HG02763 (cell line): ENCODE measurements at regions not wholly inside any gene's neighbourhood (a gene's known extent, or its start where the extent isn't known, plus 50 kb on each side); places are given as distances from the start of the nearest gene placed in this dataset.
"Not testable (repeated sequence)": the region's sequence is repeated elsewhere in the genome, so short reads cannot be mapped to it uniquely, and the experiment has no call there.

Source experiments
- ATAC-seq: cut with Tn5 transposase; IDR thresholded peaks from one replicate; pipeline ENCODE4 v1.9.1; 2021; ENCODE audit warnings: mild to moderate bottlenecking, moderate library complexity; ENCODE audit not compliant: unreplicated experiment

DNA sequence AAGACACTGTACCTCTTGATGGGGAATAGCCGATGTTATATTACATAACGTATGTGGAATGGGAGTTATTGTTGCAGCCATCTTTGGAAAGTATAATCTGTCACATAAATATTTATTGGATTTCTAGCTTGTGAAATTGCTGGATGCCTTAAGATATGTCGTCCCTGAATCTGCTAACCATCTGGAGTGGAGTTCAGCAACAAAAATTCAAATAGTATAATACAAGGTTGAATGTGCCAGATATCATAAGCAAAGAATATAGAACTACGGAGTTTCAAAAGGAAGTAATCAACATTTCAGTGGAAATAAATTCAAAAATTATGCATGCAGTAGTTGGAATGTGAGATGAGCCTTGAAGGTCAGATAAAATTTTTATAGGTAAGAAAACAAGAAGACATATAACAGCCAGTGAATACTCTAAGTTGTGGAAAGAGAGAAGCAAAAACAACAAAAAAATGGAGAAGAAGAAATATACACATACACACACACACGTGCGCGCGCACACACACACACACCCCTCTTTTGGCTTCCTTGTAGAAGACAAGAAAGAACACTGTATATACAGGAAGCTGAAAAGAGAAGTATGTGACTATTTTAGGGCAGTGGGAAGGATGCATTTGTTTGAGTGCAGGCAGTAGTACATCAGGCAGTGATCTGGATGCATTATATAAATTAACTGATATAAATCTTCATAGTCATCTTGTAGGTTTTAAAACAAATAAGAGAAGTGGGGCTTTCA, 516.7 kb downstream of the KCNT2 start:
- ATAC-seq = no peak

DNA sequence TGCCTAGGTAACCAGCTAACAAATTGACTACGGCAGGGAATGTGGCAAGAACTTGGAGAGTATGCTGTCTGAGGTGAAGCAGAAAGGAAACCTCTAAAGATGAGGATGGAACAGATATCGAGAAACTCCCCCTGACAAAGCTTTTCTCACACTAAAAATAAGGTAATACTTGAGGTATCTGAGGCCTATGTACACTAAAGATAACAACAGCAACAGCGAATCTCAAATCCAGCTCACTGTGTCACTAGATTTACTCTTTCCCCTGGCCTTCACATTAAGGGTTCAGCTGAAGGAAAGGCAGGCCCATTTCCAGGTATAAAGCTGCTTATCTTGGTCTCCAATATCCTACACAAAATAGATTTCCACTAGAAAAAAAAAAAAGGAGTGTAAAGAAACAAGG, 518.0 kb downstream of the KCNT2 start:
- no peak for ATAC-seq

GRCh38 chr1:196088541-196088940, 519.7 kb downstream of the KCNT2 start:
- ATAC-seq = no peak

DNA sequence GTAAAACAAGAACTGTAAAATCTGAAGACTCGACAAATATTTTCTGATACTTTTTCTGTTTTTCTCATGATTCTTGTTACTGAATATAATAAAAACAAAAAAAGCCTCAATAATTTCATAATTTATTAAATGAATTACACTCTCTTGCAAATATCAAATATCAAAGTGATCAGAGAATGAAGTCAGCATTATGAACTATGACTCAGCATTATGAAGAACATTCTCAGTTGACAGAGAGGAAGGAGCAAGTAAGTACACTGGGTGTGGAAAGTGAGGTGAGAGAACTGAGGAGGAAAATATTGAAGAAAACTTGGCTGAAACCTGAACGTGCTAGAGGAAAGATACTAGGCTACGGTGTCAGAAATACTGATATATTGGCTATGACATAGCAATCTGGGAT, 529.5 kb downstream of the KCNT2 start:
- ATAC-seq = no peak

DNA sequence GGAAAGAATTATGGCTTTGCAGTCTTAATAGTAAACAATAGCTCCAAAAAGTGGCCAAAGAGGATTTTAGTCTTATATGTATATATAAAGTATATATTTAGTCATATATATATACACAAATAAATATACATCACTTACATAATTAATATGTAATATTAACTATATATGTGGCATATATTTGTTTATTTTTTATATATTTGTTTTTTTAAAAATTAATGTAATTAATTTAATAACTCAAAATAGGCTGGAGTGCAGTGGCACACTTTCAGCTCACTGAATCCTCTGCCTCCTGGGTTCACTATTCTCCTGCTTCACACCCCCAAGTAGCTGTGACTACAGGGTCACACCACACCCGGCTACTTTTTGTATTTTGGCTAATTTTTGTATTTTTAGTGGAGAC, 532.6 kb downstream of the KCNT2 start:
- no peak for ATAC-seq

DNA sequence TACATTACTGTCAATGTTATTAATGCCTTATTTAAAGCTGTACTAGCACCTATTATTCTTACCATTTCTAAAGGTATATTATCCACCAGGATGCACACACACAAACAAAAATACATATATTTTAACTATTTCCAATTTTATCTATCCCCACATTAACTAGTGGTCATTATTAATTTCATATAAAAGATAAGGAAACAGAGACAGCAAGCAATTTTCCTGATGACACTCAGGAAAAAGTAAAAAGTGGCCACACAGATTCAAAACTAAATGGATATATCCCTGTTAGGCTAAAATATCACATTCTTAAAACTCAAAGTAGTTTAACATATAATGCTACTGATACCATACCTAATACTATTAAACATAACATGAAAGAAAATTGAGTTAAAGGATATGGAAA, 534.1 kb downstream of the KCNT2 start:
- ATAC-seq = no peak

- no peak for ATAC-seq
These were observed 536.8 kb downstream of the KCNT2 start for GRCh38 chr1:196071447-196071846.

GRCh38 chr1:196070940-196071339, 537.3 kb downstream of the KCNT2 start:
- ATAC-seq = no peak

- ATAC-seq = no peak
These were observed 544.3 kb downstream of the KCNT2 start for GRCh38 chr1:196063952-196064351.

DNA sequence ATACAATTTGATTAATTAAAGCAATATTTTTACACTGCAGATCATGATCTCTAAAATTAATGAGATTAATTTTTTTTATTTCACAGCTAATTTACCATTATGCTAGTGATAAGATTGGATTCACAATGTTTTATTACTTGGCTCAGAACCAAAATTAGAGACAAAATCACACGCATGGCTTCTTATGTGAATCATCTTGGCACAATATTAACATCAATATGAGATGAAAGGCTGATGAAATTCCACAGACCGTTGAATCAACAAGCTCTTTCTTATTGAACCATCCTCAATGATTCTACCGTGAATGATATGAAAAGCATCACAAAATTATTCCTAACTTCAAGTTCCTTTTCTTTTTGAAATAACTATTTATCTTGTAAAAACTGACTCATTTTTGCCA, 544.9 kb downstream of the KCNT2 start:
- ATAC-seq = no peak

- no peak for ATAC-seq
These were observed 547.7 kb downstream of the KCNT2 start for GRCh38 chr1:196060539-196060938.

DNA sequence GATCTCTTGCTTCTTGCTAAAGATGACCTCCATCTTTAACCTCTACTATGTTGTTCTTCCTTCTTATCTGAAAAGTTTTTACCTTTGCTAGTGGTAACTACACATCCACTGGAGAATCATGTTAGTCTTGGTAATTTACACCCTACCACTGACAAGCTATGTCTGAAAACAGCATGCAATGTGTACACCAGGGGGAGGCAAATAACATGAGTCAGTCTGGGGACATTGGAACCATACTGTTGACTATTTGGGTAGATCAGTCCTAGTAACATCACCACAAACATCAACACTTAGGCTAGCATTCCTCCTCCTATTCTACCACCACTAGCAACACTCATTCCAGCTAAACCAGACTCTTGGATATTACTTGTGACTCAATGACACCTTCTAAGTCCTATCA, 549.0 kb downstream of the KCNT2 start:
- ATAC-seq = no peak

DNA sequence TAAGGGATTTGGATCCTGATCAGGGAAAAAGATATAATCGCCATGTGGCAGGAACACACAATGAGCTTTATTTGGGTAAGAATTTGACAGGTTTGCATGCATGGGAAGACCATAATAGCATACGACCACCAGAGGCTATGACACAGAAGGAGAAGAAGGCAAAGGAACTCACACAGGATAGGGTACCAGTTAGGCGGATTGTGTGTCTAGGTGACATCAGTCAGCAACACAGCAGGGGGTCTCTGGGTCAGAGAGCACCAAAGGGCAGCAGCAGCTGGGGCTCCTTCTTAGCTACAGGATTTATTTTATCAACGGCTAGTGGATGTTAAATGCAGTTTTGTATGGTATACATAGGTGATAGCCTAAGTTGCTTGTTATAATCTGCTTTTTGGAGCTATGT, 551.3 kb downstream of the KCNT2 start:
- no peak for ATAC-seq

DNA sequence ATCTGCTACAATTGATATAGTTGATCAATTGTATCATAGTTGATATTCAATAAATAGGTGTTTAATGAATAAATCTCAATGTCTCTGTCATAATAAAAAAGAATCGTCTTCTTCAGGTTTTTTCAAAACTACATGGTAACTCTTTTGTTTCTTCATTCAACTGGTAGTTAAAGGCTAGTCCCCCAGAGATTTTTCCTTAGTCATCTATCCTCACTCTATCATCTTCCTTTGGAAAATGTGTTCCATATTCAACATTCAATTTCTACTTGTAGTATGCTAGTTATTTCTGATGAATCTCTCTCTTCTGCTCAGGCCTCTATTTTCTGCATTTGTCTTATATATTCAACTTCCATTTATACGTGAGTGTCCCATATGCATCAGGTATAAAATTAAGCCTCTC, 558.8 kb downstream of the KCNT2 start:
- ATAC-seq = no peak

DNA sequence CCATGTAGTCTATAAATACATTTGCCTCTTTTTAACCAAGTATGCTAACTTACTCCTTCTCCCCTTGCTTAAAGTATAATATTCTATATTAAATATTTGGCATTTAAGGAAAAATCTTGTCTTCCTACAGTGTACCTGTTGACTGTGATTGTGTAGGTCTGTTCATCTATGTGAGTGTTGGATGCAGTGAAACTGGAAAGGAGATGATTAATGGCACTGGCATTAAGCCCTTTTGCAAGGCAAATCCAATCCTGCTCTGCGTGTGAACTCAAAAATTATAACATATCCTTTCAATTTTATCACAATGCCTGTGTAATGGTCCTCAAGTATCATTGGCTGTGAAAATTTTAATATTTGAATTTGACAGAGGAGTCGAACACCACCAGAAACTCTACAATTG, 565.0 kb downstream of the KCNT2 start:
- no peak for ATAC-seq

GRCh38 chr1:196034080-196034706, 574.0 kb downstream of the KCNT2 start:
- ATAC-seq = no peak

- ATAC-seq = not testable (repeated sequence)
These were observed 576.9 kb downstream of the KCNT2 start for GRCh38 chr1:196031387-196031786.

GRCh38 chr1:196030455-196030854, 577.8 kb downstream of the KCNT2 start:
- ATAC-seq = no peak

DNA sequence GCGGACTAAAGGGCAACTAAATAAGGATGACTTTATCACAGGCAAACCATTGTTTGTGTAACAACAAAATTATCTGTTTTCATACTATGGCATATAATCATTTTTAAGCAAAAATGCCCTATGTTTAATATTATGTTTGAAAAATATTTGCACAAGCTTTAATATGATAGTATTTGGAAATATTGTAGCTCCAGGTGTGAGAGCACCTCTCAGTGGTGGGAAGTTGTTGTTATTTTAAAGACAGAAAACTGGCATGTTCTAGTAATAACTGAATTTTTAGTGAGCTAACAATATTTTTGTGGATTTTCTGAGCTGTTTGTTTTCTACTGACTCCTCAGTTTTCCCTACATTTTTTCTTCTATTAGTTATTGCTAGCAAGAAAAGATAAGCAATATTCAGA, 578.8 kb downstream of the KCNT2 start:
- no peak for ATAC-seq

GRCh38 chr1:196027127-196027526, 581.1 kb downstream of the KCNT2 start:
- no peak for ATAC-seq

DNA sequence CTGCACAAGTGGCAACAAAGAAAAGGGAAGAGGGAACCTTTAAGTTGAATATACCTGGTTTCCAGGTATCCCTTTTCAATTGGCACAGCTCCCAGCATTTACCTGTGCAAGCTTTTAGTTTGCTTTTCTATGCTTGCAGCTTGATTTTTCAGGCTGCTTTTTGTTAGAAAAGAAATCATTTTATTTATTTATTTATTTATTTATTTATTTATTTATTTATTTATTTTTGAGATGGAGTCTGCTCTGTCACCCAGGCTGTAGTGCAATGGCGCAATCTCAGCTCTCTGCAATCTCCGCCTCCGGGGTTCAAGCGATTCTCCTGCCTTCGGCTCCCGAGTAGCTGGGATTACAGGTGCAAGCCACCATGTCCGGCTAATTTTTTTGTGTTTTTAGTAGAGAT, 587.1 kb downstream of the KCNT2 start:
- not testable (repeated sequence) for ATAC-seq

- ATAC-seq = no peak
These were observed 598.9 kb downstream of the KCNT2 start for GRCh38 chr1:196009362-196009761.

GRCh38 chr1:196007763-196008162, 600.5 kb downstream of the KCNT2 start:
- ATAC-seq = no peak
